CD14-positive monocyte (primary cell): ENCODE measurements at regions not wholly inside any gene's neighbourhood (a gene's known extent, or its start where the extent isn't known, plus 50 kb on each side); places are given as distances from the start of the nearest gene placed in this dataset.

Source experiments
- DNase-seq, 3 donors: peaks; one replicate each; pipeline ENCODE4 v3.0.0-alpha.2; 2011 to 2022
- H2AFZ ChIP-seq: 2 replicates; pipeline ENCODE4 v1.6.0; 2012; ENCODE audit warnings: mild to moderate bottlenecking, low read depth, low read length, inconsistent platforms; ENCODE audit not compliant: insufficient read depth, poor library complexity, severe bottlenecking
- H3K27ac ChIP-seq, 2 donors: 1 replicate in 1 of 2; 2 replicates in 1 of 2; pipeline ENCODE4 v1.5.1; 2012 to 2013; ENCODE audit warnings: low read length in 2 of 2, control low read depth in 1 of 2, inconsistent platforms in 1 of 2, low read depth in 1 of 2, mild to moderate bottlenecking in 1 of 2
- H3K27me3 ChIP-seq, 2 donors: one replicate each; pipeline versions ENCODE4 v1.6.0 to v1.6.1; 2011 to 2013; ENCODE audit warnings: low read length in 2 of 2; ENCODE audit not compliant: control insufficient read depth in 2 of 2, insufficient read depth in 2 of 2
- H3K36me3 ChIP-seq, 2 donors: replicated peaks in 1 of 2; 1 replicate in 1 of 2; 2 replicates in 1 of 2; pipeline versions ENCODE4 v1.5.1 to v1.6.1; 2012 to 2013; ENCODE audit warnings: low read length in 2 of 2, control low read depth in 1 of 2, inconsistent platforms in 1 of 2, mild to moderate bottlenecking in 1 of 2; ENCODE audit not compliant: insufficient read depth in 2 of 2, control insufficient read depth in 1 of 2
- H3K4me1 ChIP-seq, 2 donors: 1 replicate in 1 of 2; 2 replicates in 1 of 2; pipeline versions ENCODE4 v1.5.1 to v1.6.1; 2012 to 2013; ENCODE audit warnings: low read length in 2 of 2, control low read depth in 1 of 2, inconsistent platforms in 1 of 2, mild to moderate bottlenecking in 1 of 2, moderate library complexity in 1 of 2; ENCODE audit not compliant: insufficient read depth in 2 of 2, control insufficient read depth in 1 of 2
- H3K4me2 ChIP-seq: replicated peaks from 2 replicates; pipeline ENCODE3; 2012; ENCODE audit warnings: low read length, moderate library complexity, mild to moderate bottlenecking; ENCODE audit not compliant: poor library complexity, severe bottlenecking; ENCODE audit errors: extremely low read depth
- H3K4me3 ChIP-seq, 3 experiments: fragments of 200-600 bp in 1 of 3; sonication (generic) in 1 of 3; replicated peaks in 1 of 3; 1 replicate in 2 of 3; 2 replicates in 1 of 3; pipeline ENCODE4 v1.5.1; 2011 to 2013; ENCODE audit warnings: low read length in 3 of 3, mild to moderate bottlenecking in 3 of 3, control low read depth in 2 of 3, low read depth in 2 of 3, inconsistent platforms in 1 of 3, moderate library complexity in 1 of 3
- H3K79me2 ChIP-seq: 2 replicates; pipeline ENCODE4 v1.6.0; 2012; ENCODE audit warnings: mild to moderate bottlenecking, control low read depth, inconsistent platforms, low read length, moderate library complexity; ENCODE audit not compliant: insufficient read depth
- H3K9ac ChIP-seq: 2 replicates; pipeline ENCODE4 v1.6.0; 2017; ENCODE audit warnings: low read length, mild to moderate bottlenecking; ENCODE audit not compliant: insufficient read depth, poor library complexity, severe bottlenecking
- H3K9me3 ChIP-seq, 2 donors: replicated peaks in 1 of 2; 1 replicate in 1 of 2; 2 replicates in 1 of 2; pipeline versions ENCODE4 v1.5.1 to v1.6.1; 2012 to 2013; ENCODE audit warnings: low read length in 2 of 2, control low read depth in 1 of 2; ENCODE audit not compliant: control insufficient read depth in 1 of 2, insufficient read depth in 1 of 2
- H4K20me1 ChIP-seq: 2 replicates; pipeline ENCODE4 v1.6.0; 2012; ENCODE audit warnings: mild to moderate bottlenecking, low read length, control low read depth, moderate library complexity; ENCODE audit not compliant: insufficient read depth
- H3K27ac Mint-ChIP-seq, 7 donors: one replicate each; pipeline ENCODE4 v1.8.0; 2020; ENCODE audit warnings: mild to moderate bottlenecking in 7 of 7, mixed read lengths in 7 of 7, moderate library complexity in 6 of 7, inconsistent platforms in 2 of 7
- H3K27me3 Mint-ChIP-seq, 3 donors: one replicate each; pipeline ENCODE4 v1.8.0; 2021 to 2022; ENCODE audit warnings: low read depth in 3 of 3, mild to moderate bottlenecking in 3 of 3, mixed read lengths in 3 of 3, moderate library complexity in 3 of 3, inconsistent platforms in 1 of 3
- H3K36me3 Mint-ChIP-seq, 2 donors: one replicate each; pipeline ENCODE4 v1.8.0; 2020; ENCODE audit warnings: mixed read lengths in 2 of 2, inconsistent platforms in 1 of 2, mild to moderate bottlenecking in 1 of 2
- H3K4me1 Mint-ChIP-seq: one replicate; pipeline ENCODE4 v1.8.0; 2020; ENCODE audit warnings: mild to moderate bottlenecking, mixed read lengths
- H3K4me3 Mint-ChIP-seq, 2 donors: one replicate each; pipeline ENCODE4 v1.8.0; 2020; ENCODE audit warnings: mild to moderate bottlenecking in 2 of 2, mixed read lengths in 2 of 2, moderate library complexity in 1 of 2
- H3K9me3 Mint-ChIP-seq, 7 donors: one replicate each; pipeline ENCODE4 v1.8.0; 2020 to 2022; ENCODE audit warnings: mixed read lengths in 7 of 7, mild to moderate bottlenecking in 6 of 7, moderate library complexity in 6 of 7, inconsistent platforms in 2 of 7
- CTCF ChIP-seq: fragments of 200-600 bp; IDR thresholded peaks from one replicate; pipeline ENCODE4 v1.8.0; 2022; ENCODE audit warnings: antibody characterized with exemption, mild to moderate bottlenecking
- WGBS: methylation state at CpG from one replicate; pipeline ENCODE4 v1.1.5; 2013; ENCODE audit warnings: missing lambda C conversion rate; ENCODE audit not compliant: insufficient coverage; 5-methylcytosine and 5-hydroxymethylcytosine counted together
- intact Hi-C, 2 donors: fragments of 100-400 bp; cut with micrococcal nuclease; formaldehyde crosslinking; loops; one replicate each; pipeline versions ENCODE4 v1.15.0 to v1.15.1; 2023

GRCh38 chr4:60117726-60118323, 1082.3 kb upstream of the ADGRL3 start:
- H3K27me3 ChIP-seq, result no peaks in the 10 kb centered on the region
- H3K27ac ChIP-seq, result no peak overlapping the region
- intact Hi-C loops, result no loop called here
- H3K79me2 ChIP-seq, result no peaks in the 10 kb centered on the region
- no peaks in the 10 kb centered on the region for H3K4me1 ChIP-seq
- no peak overlapping the region for H3K4me3 ChIP-seq
- no peak overlapping the region for H3K27ac Mint-ChIP-seq
- H3K4me3 Mint-ChIP-seq, result no peak overlapping the region
- DNase-seq, result no peak
- no peaks in the 10 kb centered on the region for H4K20me1 ChIP-seq
- no peak overlapping the region for H3K9ac ChIP-seq
- H3K4me2 ChIP-seq, result no peak overlapping the region
- H3K27me3 Mint-ChIP-seq, result no peaks in the 10 kb centered on the region
- H3K36me3 ChIP-seq, result no peaks in the 10 kb centered on the region
- no CpG with 5 or more reads among the region's 3 CpGs for WGBS
- no peaks in the 10 kb centered on the region for H3K4me1 Mint-ChIP-seq
- H3K9me3 ChIP-seq, result no peaks in the 10 kb centered on the region
- no peak overlapping the region for H2AFZ ChIP-seq
- H3K9me3 Mint-ChIP-seq, result peaks cover 0 to 3% (median 0%) of the 10 kb centered on the region in 7 donors
- H3K36me3 Mint-ChIP-seq, result no peaks in the 10 kb centered on the region
- no peak for TF ChIP-seq CTCF

- no peak overlapping the region for H3K9ac ChIP-seq
- no peak overlapping the region for H3K4me2 ChIP-seq
- no peak for DNase-seq
- WGBS, result no CpG with 5 or more reads among the region's 6 CpGs
- H3K79me2 ChIP-seq, result no peaks in the 10 kb centered on the region
- H2AFZ ChIP-seq, result no peak overlapping the region
- Mint-ChIP-seq H3K4me3 (no peak overlapping the region), H3K36me3 (no peaks in the 10 kb centered on the region), H3K4me1 (no peaks in the 10 kb centered on the region), H3K9me3 (peaks cover 0 to 3% (median 0%) of the 10 kb centered on the region in 7 donors), H3K27ac (no peak overlapping the region), H3K27me3 (no peaks in the 10 kb centered on the region)
- H3K4me3 ChIP-seq, result no peak overlapping the region
- no peaks in the 10 kb centered on the region for H3K36me3 ChIP-seq
- H4K20me1 ChIP-seq, result no peaks in the 10 kb centered on the region
- no peak for TF ChIP-seq CTCF
- peaks cover 0 to 6% of the 10 kb centered on the region in 2 donors for H3K9me3 ChIP-seq
- H3K27ac ChIP-seq, result no peak overlapping the region
- intact Hi-C loops, result no loop called here
- H3K27me3 ChIP-seq, result no peaks in the 10 kb centered on the region
- H3K4me1 ChIP-seq, result no peaks in the 10 kb centered on the region
Measured at GRCh38 chr4:60122820-60123219, 1077.3 kb upstream of the ADGRL3 start.
